GM12878 (cell line): ENCODE measurements at regions not wholly inside any gene's neighbourhood (a gene's known extent, or its start where the extent isn't known, plus 50 kb on each side); places are given as distances from the start of the nearest gene placed in this dataset.

Experiments
- CREB1 ChIP-seq: IDR thresholded peaks from 2 replicates; pipeline ENCODE4 v1.6.1; 2012; ENCODE audit warnings: low read depth, mild to moderate bottlenecking, inconsistent platforms
- CTCF ChIP-seq, 3 experiments: IDR thresholded peaks in 2 of 3; conservative IDR thresholded peaks in 1 of 3; 2 replicates each; pipeline ENCODE4 v1.5.1; 2011; ENCODE audit warnings: low read depth in 3 of 3, low read length in 3 of 3, mild to moderate bottlenecking in 3 of 3, control low read depth in 2 of 3, moderate library complexity in 2 of 3, inconsistent platforms in 1 of 3, mixed read lengths in 1 of 3; ENCODE audit not compliant: control insufficient read depth in 2 of 3, insufficient read depth in 1 of 3; ENCODE audit errors: extremely low read depth in 1 of 3
- EZH2 ChIP-seq: IDR thresholded peaks from 2 replicates; pipeline ENCODE4 v1.6.1; 2012; ENCODE audit warnings: low read depth, mild to moderate bottlenecking, control low read depth, inconsistent platforms, low read length, borderline replicate concordance; ENCODE audit not compliant: control insufficient read depth
- FOXK2 ChIP-seq: fragments of 450-650 bp; IDR thresholded peaks from 2 replicates; pipeline ENCODE4 v1.6.1; 2017; ENCODE audit warnings: mild to moderate bottlenecking, moderate library complexity
- HCFC1 ChIP-seq: fragments of 150-350 bp; IDR thresholded peaks from 2 replicates; pipeline ENCODE4 v1.6.1; 2014; ENCODE audit warnings: low read length
- PAX5 ChIP-seq: IDR thresholded peaks from 2 replicates; pipeline ENCODE4 v1.6.1; 2011; ENCODE audit warnings: low read depth, low read length, borderline replicate concordance
- RFX5 ChIP-seq: IDR thresholded peaks from 2 replicates; pipeline ENCODE4 v1.6.1; 2011; ENCODE audit warnings: low read depth, low read length, improper control_type of control experiment
- TAF1 ChIP-seq: IDR thresholded peaks from 2 replicates; pipeline ENCODE4 v1.6.1; 2011; ENCODE audit warnings: mild to moderate bottlenecking, low read depth, low read length, borderline replicate concordance

- TF ChIP-seq CREB1 (no peak), HCFC1 (no peak), CTCF (IDR thresholded peaks at IDR 0.05 in 2 of 3, conservative IDR thresholded peaks at IDR 0.05 in 1 of 3; ENCODE audit: control insufficient read depth in 2 of 3, extremely low read depth in 1 of 3, insufficient read depth in 1 of 3, low read depth in 3 of 3, low read length in 3 of 3) (no peak), EZH2 (no peak), RFX5 (no peak), TAF1 (no peak), PAX5 (no peak), FOXK2 (no peak)
Measured at GRCh38 chr2:105627534-105627933, 117.2 kb upstream of the NCK2 start.
